ENCODE measurements at regions not wholly inside any gene's neighbourhood (a gene's known extent, or its start where the extent isn't known, plus 50 kb on each side); places are given as distances from the start of the nearest gene placed in this dataset.

- no peak for TF ChIP-seq CTCF (conservative IDR thresholded peaks at IDR 0.05; ENCODE audit: low read length)
- no peak for TF ChIP-seq EZH2phosphoT487 (IDR thresholded peaks at IDR 0.05; ENCODE audit: borderline replicate concordance, low read depth, low read length)
These were observed 130.3 kb upstream of the FAM98A start for GRCh38 chr2:33729353-33729752.

All from OCI-LY7 (cell line).